ENCODE measurements at regions not wholly inside any gene's neighbourhood (a gene's known extent, or its start where the extent isn't known, plus 50 kb on each side); places are given as distances from the start of the nearest gene placed in this dataset.

- TF ChIP-seq CTCF (IDR thresholded peaks at IDR 0.05) = no peak
Measured at GRCh38 chr11:116100016-116100415, 595.8 kb upstream of the CADM1 start.

GRCh38 chr11:116099541-116099940, 595.3 kb upstream of the CADM1 start:
- no peak for TF ChIP-seq CTCF (IDR thresholded peaks at IDR 0.05)

GRCh38 chr11:116096272-116096995, 592.2 kb upstream of the CADM1 start:
- TF ChIP-seq CTCF (IDR thresholded peaks at IDR 0.05) = no peak

- no peak for TF ChIP-seq CTCF (IDR thresholded peaks at IDR 0.05)
Measured at GRCh38 chr11:116093481-116094270, 589.5 kb upstream of the CADM1 start.

- TF ChIP-seq CTCF (IDR thresholded peaks at IDR 0.05) = no peak
Measured at GRCh38 chr11:116093065-116093464, 588.9 kb upstream of the CADM1 start.

GRCh38 chr11:116086426-116086825, 582.2 kb upstream of the CADM1 start:
- no peak for TF ChIP-seq CTCF (IDR thresholded peaks at IDR 0.05)

- TF ChIP-seq CTCF (IDR thresholded peaks at IDR 0.05) = no peak
Measured at GRCh38 chr11:116085031-116085635, 580.9 kb upstream of the CADM1 start.

Data from LNCAP (cell line).